Glutamatergic neuron (in vitro differentiated cells): ENCODE measurements at regions not wholly inside any gene's neighbourhood (a gene's known extent, or its start where the extent isn't known, plus 50 kb on each side); places are given as distances from the start of the nearest gene placed in this dataset.

Experiments used
- DNase-seq: peaks from one replicate; pipeline ENCODE4 v3.0.0; 2022
- H3K27ac Mint-ChIP-seq: one replicate; pipeline ENCODE4 v1.8.0; 2020; ENCODE audit warnings: mild to moderate bottlenecking, mixed read lengths, inconsistent platforms; ENCODE audit not compliant: unreplicated experiment
- H3K27me3 Mint-ChIP-seq: one replicate; pipeline ENCODE4 v1.8.0; 2020; ENCODE audit warnings: mild to moderate bottlenecking, moderate library complexity, mixed read lengths, inconsistent platforms; ENCODE audit not compliant: unreplicated experiment
- H3K36me3 Mint-ChIP-seq: one replicate; pipeline ENCODE4 v1.8.0; 2020; ENCODE audit warnings: mild to moderate bottlenecking, mixed read lengths, inconsistent platforms; ENCODE audit not compliant: unreplicated experiment
- H3K4me1 Mint-ChIP-seq: one replicate; pipeline ENCODE4 v1.8.0; 2020; ENCODE audit warnings: mild to moderate bottlenecking, low read depth, mixed read lengths, inconsistent platforms; ENCODE audit not compliant: unreplicated experiment
- H3K4me3 Mint-ChIP-seq: one replicate; pipeline ENCODE4 v1.8.0; 2020; ENCODE audit warnings: mild to moderate bottlenecking, mixed read lengths, inconsistent platforms; ENCODE audit not compliant: unreplicated experiment
- H3K9me3 Mint-ChIP-seq: one replicate; pipeline ENCODE4 v1.8.0; 2020; ENCODE audit warnings: mild to moderate bottlenecking, moderate library complexity, mixed read lengths, inconsistent platforms; ENCODE audit not compliant: unreplicated experiment
- CTCF ChIP-seq: fragments of 200-600 bp; sonication (generic); IDR thresholded peaks from one replicate; pipeline ENCODE4 v1.5.0; 2021; ENCODE audit not compliant: partially characterized antibody, unreplicated experiment

GRCh38 chr10:54866666-54867065 is 65.6 kb upstream of the PCDH15 start:
- no peak for DNase-seq
- H3K9me3 Mint-ChIP-seq, result no peaks in the 10 kb centered on the region
- no peak overlapping the region for H3K27ac Mint-ChIP-seq
- no peak for TF ChIP-seq CTCF
- H3K4me1 Mint-ChIP-seq, result no peaks in the 10 kb centered on the region
- H3K36me3 Mint-ChIP-seq, result no peaks in the 10 kb centered on the region
- no peak overlapping the region for H3K4me3 Mint-ChIP-seq
- no peaks in the 10 kb centered on the region for H3K27me3 Mint-ChIP-seq

- no peak for DNase-seq
- no peak for TF ChIP-seq CTCF
- no peak overlapping the region for H3K4me3 Mint-ChIP-seq
- no peaks in the 10 kb centered on the region for H3K4me1 Mint-ChIP-seq
- no peaks in the 10 kb centered on the region for H3K27me3 Mint-ChIP-seq
- H3K27ac Mint-ChIP-seq, result no peak overlapping the region
- H3K36me3 Mint-ChIP-seq, result no peaks in the 10 kb centered on the region
- no peaks in the 10 kb centered on the region for H3K9me3 Mint-ChIP-seq
Observed at GRCh38 chr10:54854843-54855242, 53.8 kb upstream of the PCDH15 start.

- H3K9me3 Mint-ChIP-seq, result no peaks in the 10 kb centered on the region
- H3K36me3 Mint-ChIP-seq, result no peaks in the 10 kb centered on the region
- no peaks in the 10 kb centered on the region for H3K4me1 Mint-ChIP-seq
- no peak overlapping the region for H3K4me3 Mint-ChIP-seq
- no peak for TF ChIP-seq CTCF
- no peaks in the 10 kb centered on the region for H3K27me3 Mint-ChIP-seq
- no peak for DNase-seq
- no peak overlapping the region for H3K27ac Mint-ChIP-seq
Observed at GRCh38 chr10:54854389-54854788, 53.4 kb upstream of the PCDH15 start.

GRCh38 chr10:54853883-54854282 is 52.9 kb upstream of the PCDH15 start:
- no peak for DNase-seq
- Mint-ChIP-seq H3K4me1 (no peaks in the 10 kb centered on the region), H3K27me3 (no peaks in the 10 kb centered on the region), H3K9me3 (no peaks in the 10 kb centered on the region), H3K36me3 (no peaks in the 10 kb centered on the region), H3K4me3 (no peak overlapping the region), H3K27ac (no peak overlapping the region)
- TF ChIP-seq CTCF, result no peak
